SIG-M5 treated with dmso at 0.1 percent for 504 hours (cell line): ENCODE measurements at regions not wholly inside any gene's neighbourhood (a gene's known extent, or its start where the extent isn't known, plus 50 kb on each side); places are given as distances from the start of the nearest gene placed in this dataset.
"Not testable (repeated sequence)": the region's sequence is repeated elsewhere in the genome, so short reads cannot be mapped to it uniquely, and the experiment has no call there.

Experiments
- DNase-seq: peaks from one replicate; lab custom pipeline; 2025; ENCODE audit not compliant: unreplicated experiment; lab: John Stamatoyannopoulos, UW

DNA sequence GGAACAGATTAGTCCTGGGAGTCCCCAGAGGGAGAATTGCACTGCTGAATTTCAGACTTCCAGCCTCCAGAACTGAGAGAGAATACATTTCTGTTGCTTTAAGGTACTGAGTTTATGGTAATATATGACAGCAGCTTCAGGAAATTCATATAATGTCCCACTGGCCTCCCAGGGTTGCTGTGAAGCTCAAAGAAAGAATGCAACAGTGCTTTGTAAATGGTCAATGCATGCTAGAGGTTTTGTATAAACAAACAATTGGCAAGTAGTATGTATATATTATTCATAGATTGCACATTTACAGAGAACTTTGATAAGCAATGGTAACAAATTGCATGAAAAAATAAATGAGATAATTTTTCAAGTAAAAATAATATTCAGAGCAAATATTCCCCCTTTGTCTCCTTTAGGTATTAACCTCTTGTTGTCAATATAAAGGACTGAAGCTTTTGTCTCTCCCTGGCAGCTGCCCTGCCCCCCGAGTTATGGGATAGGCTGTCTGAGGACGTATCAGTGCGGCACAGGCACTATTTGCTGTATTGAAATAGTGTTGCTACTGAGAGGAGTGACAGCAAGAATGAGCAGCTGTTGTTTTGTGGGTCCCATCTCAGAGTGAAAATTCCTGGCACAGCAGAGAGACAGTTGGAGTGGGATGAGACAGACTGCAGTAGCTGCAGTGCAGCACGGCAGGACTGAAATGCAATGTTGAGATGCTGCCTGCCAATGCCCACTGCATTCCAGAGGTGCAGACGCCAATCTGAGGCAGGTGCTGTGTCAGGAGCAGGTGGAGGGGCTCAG, 194.2 kb upstream of the GLRA1 start:
- no peak for DNase-seq

DNA sequence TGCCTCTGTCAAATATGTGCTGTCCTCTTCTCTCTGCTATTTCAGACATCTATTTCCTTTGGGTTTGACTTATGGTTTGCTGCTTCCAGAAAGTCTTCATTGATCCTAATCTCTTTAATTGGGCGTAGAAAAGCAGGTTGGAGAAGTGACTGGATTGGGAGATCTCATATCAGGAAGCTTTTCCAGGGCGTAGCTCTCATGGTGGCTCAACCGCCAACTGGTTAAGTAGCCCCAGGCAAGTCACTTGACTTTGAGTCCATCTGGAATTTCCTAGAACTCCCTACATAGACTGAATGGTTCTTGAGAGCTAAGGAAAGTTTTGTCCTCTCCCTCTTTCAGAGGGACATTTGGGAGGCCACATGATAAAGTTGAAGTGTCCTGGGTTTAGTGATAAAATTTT, 192.3 kb upstream of the GLRA1 start:
- no peak for DNase-seq

DNA sequence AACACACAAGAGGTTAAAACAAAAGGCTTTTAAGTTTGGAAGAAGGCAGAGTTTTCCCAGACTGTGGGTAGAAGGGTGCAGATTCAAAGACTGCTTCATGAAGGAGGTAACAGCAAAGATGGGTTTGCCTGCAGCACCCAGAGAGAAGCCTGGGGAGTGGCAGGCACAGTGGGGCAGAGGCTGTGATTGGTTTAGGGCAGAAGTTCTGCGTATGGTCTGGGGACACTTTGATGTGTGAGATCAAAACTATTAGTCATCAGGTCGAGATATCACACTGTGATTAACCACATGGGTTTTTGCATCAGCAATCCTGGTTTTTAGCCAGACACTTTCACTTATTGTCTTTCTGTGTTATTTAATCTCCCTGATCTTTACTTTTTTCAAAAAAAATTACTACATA, 188.8 kb upstream of the GLRA1 start:
- no peak for DNase-seq

DNA sequence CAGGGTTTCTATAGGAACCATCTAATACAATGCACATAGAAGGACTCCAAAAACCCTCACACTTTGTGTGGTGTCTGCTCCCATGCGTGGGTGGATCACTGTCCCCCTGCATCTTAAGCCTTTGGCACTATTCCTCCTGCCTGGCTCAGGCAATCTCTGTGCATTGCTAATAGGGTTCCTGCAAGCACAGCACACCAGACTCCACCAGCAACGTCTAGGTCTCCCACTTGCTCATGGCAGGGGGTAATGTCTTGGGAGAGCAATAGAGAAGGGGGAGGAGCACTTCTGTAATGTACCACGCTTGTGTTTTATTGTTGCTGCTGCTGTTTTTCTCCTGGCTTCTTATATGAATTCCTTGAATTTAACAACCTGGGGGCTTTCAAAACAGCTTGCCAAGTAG, 182.6 kb upstream of the GLRA1 start:
- no peak for DNase-seq

DNA sequence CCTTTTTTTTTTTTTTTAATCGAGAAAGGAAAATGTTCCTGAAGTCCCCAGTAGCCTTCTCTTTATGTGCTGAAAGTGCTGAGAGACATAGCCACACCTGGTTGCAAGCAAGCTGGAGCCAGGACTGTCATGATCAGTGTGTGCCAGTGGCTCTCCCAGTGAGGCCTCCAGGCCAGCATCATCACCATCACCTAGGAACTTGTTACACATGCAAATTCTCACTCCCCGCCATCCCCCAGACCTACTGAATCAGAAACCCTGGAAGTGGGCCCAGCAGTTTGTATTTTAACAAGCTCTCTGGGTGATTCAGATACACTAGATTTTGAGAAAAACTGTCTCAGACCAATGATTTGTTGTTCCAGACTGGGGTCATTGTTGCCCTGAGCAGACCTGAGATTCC, 181.9 kb upstream of the GLRA1 start:
- no peak for DNase-seq

DNA sequence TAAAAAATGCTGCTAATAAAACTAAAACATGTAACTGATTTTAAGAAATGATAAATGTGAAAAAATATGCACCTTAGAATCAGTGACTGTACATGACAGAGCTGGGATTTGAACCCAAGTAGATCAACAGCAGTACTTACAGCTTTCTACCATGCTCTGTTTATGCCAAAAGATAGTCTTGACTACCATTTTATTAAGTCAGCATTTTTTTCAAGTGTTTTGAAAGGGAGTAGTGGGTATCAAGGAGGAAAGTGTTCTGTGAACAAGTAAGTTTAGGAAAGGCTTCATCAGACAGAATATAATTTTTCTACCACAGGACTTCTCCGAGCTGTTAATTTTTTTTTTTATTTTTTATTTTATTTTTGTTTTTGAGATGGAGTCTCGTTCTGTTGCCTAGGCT, 180.4 kb upstream of the GLRA1 start:
- no peak for DNase-seq

DNA sequence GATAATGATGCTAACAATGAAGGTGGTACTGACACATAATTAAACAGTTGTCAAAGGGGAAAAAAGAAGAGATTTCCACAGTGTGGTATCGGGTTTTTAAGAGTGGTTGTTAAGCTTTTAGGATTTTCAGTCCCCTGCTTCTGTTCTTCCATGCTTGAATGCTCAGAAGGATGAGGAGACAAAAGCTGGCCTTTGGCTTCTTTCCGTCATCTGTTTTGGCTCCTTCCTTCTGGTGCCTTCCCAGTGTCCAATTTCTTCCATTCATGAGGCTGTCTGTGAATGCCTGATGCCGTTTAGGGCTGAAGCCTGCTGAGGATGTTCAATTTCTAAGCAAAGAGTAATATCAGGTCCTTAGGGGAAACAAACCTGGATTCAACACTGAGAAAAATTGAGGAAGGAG, 179.6 kb upstream of the GLRA1 start:
- no peak for DNase-seq

DNA sequence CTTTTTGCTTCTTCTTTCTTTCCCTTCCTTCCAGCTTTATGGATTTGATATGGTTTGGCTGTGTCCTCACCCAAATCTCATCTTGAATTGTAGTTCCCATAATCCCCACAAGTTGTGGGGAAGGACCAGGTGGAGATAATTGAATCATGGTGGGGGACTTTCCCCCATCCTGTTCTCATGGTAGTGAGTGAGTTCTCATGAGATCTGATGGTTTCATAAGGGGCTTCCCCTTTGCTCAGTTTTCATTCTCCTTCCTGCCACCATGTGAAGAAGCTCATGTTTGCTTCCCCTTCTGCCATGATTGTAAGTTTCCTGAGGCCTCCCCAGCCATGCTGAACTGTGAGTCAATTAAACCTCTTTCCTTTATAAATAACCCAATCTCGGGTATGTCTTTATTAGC, 178.3 kb upstream of the GLRA1 start:
- DNase-seq = not testable (repeated sequence)

DNA sequence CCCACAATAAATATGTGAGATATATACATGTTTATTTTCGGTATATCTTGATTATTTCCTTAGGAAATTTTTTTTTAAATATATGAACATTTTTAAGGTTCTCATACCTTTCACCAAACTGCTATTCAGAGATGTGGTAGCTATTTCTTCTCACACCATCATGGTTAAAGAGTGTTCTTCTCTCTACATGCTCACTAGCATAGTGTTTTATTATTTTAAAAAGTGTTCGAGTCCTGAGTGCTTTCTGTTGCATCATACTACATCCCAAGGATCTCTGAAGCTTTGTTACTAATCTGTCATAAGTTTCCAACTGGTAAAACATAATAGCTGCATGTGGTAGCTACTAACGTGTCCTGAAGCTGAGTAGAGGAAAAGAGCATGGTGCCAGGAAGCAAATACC, 177.4 kb upstream of the GLRA1 start:
- DNase-seq = no peak

DNA sequence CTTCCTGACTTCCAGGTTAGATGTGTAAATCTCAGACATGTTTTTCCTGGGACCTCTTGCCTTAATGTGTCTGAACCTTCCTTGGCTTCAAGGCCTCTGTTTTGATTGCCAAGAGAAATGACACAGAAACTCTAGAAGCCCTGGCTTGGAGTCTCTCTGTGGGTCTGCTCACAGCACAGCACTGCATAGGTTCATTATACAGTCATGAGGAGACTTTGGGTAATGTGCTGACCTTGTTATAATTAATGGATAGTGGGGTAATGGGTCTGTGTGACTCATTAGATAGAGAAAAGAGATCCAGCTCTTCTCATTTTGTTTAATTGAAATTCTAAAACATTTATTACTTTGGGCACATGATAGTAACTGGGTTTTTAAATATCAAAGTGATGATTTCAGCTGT, 175.8 kb upstream of the GLRA1 start:
- no peak for DNase-seq

DNA sequence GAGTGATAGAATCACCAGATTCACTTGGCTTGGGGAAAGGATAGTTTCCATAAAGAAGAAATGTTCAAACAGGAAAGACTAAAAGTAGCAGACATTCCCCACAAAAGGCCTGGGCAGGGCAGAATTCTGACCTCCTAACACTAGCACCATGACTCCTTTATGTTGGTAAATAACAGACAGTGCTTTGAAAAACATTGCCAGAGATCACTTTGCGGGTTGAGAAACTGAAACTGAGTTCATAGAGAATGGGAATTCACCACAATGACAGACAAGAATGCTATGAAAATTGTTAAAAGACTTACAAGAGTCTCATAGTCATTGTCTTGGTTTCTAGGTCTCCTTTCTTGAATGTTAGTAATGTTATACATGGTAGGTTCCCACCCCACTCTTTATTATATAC, 172.5 kb upstream of the GLRA1 start:
- DNase-seq = no peak

DNA sequence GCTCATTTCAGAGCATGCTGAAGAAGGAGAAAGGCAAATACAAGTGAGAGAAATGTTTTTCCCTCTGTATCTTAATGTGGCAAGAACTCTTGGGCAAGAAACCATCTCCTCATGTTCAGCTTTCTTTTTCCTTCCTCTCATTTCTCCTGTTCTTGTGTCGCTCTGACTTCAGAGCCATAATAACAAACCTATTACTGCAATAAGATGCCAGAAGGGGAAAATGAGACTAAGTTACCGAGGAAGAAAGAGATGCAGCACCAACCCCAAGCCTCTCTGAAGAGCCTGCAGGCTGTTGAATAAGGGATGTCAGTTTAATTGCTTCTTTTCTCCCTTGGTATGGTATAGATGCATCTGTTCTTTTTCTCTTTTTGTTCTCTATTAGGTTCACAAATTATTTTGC, 170.1 kb upstream of the GLRA1 start:
- no peak for DNase-seq

DNA sequence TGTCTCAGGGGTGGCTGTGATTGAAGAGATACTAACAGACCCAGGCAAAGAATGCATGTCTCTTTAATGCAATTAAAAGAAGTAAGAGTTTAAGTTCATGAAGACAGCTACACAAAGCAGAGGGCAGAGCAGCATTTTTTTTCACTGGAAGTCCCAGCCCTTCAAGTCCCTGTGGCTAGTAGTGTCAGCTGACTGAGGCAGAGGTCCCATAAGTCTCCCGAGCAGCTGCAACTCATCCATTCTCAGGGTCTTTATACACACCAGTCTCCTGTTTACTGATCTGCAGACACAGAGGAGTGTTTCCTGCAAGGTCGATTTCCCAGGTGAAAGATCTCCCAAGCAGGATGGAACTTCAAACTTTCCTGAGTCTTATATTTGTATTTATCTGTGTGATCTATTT, 169.4 kb upstream of the GLRA1 start:
- no peak for DNase-seq

DNA sequence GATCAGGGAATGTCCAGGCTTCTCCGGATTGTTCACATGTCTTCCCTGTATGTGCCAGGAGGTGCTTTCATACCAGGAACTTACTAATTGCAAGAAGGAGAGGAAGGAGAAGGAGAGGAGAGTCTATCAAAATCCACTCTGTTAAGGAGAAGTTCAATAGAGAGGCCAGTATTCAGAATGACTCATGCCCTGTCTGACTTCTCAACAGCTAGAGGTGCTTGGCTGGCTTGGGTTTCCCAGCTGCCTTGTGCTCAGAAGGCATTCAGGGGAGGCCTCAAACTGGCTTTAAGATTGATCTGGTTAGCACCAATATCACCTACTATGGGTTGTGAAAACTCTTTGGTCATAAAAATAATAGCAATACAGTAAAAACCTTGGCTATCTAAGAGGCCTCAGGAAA, 167.9 kb upstream of the GLRA1 start:
- no peak for DNase-seq

DNA sequence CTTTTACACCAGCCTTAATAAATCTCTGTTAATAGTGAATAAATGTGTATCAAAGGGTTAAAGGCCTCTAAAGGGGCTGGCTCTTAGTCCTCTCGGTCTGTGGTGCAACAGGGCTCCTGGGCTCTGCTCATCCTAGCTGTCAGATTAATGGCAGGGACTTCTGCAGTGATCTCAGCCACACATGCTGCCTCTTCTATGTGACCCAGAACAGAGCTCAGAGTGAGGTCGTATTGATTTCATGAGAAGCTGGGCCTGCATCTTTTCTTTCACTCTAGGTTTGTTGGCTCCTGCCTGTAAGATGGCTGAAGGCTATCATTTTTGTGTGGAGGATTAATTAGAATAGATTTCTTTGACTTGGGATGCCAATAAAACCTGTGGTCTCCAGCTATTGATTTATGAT, 165.0 kb upstream of the GLRA1 start:
- DNase-seq = no peak

DNA sequence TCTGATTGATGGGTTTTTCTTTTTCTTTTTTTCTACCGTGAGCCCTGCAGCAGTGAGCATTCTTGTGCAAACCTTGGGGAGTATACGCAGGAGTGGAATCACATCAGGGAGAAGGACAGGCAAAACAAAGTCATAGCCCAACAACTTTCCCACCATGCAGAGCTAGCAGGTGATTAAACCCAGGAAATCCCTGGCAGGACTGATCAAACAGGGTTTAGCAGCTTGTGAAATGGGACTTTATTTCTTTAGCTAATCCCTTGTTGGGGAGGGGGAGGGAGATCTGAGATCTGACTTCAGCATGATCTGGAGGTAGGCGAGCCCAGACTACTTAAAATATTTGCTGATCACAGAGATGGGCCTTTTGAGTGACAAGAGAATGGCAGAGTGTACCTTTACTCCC, 162.0 kb upstream of the GLRA1 start:
- DNase-seq = no peak

DNA sequence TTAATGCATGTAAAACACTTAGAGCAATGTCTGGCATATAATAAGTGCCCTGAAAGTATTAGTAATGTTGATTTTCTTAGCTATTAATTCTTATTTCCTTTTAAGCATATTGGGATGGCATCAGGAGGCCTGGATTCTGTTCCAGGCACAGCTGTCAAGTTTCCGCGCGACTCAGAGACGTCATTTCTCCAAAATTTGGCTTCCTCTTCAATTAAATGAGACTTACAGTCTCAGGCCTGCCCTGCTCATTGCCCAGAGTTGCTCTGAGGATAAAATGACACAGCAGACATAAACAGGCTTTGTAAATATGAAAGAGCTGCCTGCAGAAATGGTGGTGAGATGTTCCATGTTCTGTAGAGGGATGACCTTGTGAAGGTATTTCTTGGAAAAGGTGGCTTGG, 159.8 kb upstream of the GLRA1 start:
- no peak for DNase-seq

DNA sequence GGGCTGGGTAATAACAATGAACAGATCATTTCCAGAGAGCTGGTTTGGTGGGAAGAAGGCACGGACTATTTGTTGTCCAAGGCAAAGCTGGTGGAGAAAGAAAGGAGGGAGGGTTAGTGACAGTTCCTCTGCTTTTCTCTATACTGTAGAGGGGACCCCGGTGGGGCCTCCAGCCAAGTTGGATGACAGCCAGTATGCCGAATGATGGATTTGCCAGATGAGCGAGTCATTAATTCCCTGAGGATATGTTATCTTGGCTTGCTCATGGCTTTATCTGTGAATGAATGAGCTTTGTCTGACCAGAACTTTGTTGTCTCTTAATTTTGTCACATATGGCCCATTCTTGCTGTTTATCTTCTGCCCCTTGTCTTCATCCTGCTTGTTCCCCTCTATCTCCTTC, 158.6 kb upstream of the GLRA1 start:
- DNase-seq = no peak

DNA sequence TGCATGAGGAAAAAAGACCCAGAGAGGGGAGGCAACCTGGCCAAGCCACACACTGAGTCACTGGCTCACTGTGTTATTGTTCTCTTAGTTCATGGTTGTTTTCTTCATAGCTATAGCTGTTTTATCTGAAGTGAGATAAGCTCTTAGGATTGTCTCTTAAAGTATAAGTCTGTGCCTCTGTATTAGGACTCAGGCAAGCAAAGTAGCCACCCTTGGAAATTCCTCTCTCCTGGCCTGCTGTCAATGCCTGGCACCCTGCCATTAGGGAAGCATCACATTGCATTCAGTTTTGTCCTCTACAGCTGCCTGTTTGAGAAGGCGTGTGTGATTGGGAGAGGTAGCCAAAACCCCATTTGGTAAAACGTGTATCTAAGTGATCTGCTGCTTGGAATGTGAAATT, 147.4 kb upstream of the GLRA1 start:
- DNase-seq = no peak

DNA sequence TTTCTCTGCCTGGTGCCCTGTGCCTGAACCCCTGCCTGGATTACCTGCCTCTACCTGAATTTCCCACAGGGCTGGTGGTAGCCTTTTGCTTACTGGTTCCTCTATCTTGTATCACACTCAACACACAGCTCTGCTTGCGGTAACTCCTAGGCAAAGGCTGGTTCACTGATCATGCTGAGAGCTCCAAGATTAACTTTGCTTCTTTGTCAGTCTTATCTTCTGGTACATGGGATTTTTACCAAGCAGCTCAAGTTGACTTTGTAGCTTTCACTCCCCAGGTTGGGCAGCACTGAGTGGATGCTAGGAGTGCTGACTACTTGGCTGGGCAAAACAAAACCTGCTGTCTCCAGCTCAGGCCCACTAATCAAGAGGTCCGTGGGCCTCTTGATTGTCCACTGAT, 145.9 kb upstream of the GLRA1 start:
- DNase-seq = no peak

DNA sequence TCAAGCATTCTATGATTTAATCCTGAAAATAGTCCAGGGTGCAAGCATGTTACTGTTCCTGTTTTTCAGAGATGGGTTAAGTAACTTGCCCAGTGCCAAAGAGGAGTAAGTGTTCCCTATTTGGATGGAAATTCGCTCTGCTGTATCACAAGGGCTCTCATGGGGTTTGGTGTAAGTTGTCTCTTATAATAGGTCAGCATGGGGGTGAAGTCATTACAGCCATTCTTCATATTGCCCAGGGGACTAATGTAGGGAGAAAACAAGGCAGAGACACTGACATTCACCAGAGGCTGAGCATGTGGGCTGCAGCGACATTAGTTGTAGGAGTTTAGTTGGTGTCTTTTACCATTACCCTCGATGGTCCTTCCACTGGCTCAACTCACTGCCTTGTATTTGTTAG, 142.1 kb upstream of the GLRA1 start:
- DNase-seq = no peak

DNA sequence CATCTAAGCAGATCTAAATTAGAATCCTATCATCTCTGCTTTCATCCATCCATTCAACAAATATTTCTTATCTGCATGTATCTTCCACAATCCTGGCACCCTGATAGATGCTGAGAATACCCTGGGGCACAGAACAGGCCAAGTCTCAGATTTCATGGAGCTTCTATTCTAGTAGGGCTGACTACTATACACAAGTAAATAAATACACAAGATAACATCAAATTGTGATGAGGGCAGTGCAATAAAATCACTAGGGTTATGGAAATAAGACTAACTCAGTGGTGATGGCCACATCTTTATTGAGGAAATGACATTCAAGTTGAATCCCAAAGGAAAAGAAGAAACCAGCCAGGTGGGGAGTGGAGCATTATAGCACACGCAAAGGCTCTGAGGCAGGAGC, 138.4 kb upstream of the GLRA1 start:
- no peak for DNase-seq

DNA sequence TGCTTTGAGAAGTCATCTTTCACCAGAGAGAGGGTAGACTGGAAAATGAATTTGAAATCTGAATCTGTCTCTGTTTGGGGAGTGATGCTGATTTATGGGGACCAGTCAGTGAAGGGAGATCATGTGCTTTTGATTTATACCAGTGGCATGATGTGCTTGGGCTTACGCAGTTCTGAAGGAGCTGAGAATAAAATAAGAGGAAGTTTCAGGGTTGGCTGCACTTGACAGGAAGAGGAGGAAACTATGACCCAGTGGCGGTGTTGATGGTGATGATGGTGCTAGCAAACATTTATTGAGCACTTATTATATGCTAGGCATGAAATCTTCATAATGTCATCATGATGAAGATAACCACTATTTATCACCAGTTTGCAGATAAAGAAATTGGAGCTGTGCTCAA, 136.4 kb upstream of the GLRA1 start:
- DNase-seq = no peak

DNA sequence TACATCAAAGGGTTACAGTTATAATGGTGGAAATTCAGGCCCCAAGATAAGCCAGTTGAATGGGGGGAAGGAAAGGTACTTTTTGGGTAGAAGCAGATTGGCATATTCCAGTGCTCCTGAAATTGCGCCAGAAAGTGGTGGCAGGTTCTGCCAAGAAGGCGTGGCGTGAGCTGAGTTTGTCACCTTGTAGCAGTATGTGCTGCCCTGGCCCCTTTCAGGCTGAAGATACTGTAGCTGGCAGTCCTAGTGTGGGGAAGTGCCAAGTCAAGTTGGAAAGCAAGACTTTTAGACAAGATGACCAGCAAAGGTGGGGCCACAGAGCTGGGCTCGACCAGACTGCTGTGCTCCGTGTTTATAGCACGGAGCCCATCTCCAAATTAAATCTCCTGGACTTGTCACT, 133.6 kb upstream of the GLRA1 start:
- DNase-seq = no peak
